IMR-90 (cell line): ENCODE measurements at regions not wholly inside any gene's neighbourhood (a gene's known extent, or its start where the extent isn't known, plus 50 kb on each side); places are given as distances from the start of the nearest gene placed in this dataset.

Source experiments
- ATAC-seq: fragments of 200-7000 bp; cut with Tn5 transposase; 2 replicates; pipeline ENCODE4 v1.9.1; 2020; ENCODE audit warnings: low read depth, mild to moderate bottlenecking, moderate library complexity
- BruUV-seq: library from RNA; stranded (reverse); fragments of 400-500 nt; replicated peaks from 2 replicates; lab custom pipeline; 2021; lab: Mats Ljungman, UMichigan
- CTCF ChIA-PET: fragments of 300-600 bp; formaldehyde crosslinking; extraction: SDS; loops from one replicate; lab custom pipeline; 2021; ENCODE audit warnings: antibody characterized with exemption; lab: Yijun Ruan, JAX
- POLR2A ChIA-PET: fragments of 300-600 bp; sonication (Branson Sonifier 250); formaldehyde crosslinking; loops from one replicate; lab custom pipeline; 2022; ENCODE audit warnings: antibody characterized with exemption; ENCODE audit not compliant: unreplicated experiment; lab: Charles Lee
- DNase-seq: peaks from one replicate; pipeline ENCODE4 v3.0.0; 2013
- H2AFZ ChIP-seq: replicated peaks from 2 replicates; pipeline ENCODE3; 2013; ENCODE audit warnings: low read length, mild to moderate bottlenecking; ENCODE audit not compliant: poor library complexity
- H2AK5ac ChIP-seq: 2 replicates; pipeline ENCODE4 v1.6.1; 2013; ENCODE audit warnings: low read depth, low read length, inconsistent platforms
- H2AK9ac ChIP-seq: replicated peaks from 2 replicates; pipeline ENCODE3; 2013; ENCODE audit warnings: mild to moderate bottlenecking, low read depth, low read length, moderate library complexity; ENCODE audit not compliant: poor library complexity
- H2BK120ac ChIP-seq: 2 replicates; pipeline ENCODE4 v1.6.1; 2013; ENCODE audit warnings: low read depth, low read length, inconsistent platforms
- H2BK15ac ChIP-seq: 3 replicates; pipeline ENCODE4 v1.6.1; 2013; ENCODE audit warnings: low read depth, low read length, inconsistent platforms
- H2BK20ac ChIP-seq: 2 replicates; pipeline ENCODE4 v1.6.1; 2013; ENCODE audit warnings: low read depth, mild to moderate bottlenecking, inconsistent platforms, low read length, moderate library complexity
- H2BK5ac ChIP-seq: 2 replicates; pipeline ENCODE4 v1.6.1; 2013; ENCODE audit warnings: mild to moderate bottlenecking, low read depth, low read length, inconsistent platforms; ENCODE audit not compliant: poor library complexity, severe bottlenecking
- H3K14ac ChIP-seq: replicated peaks from 2 replicates; pipeline ENCODE4 v1.6.1; 2013; ENCODE audit warnings: low read depth, low read length, inconsistent platforms
- H3K18ac ChIP-seq: 2 replicates; pipeline ENCODE4 v1.6.1; 2013; ENCODE audit warnings: low read depth, low read length, control low read depth
- H3K23ac ChIP-seq: 2 replicates; pipeline ENCODE4 v1.6.1; 2013; ENCODE audit warnings: low read depth, low read length, inconsistent platforms
- H3K27ac ChIP-seq: 2 replicates; pipeline ENCODE4 v1.5.1; 2013; ENCODE audit warnings: mild to moderate bottlenecking, control low read depth, low read length; ENCODE audit not compliant: insufficient read depth
- H3K27me3 ChIP-seq: 2 replicates; pipeline ENCODE4 v1.6.1; 2013; ENCODE audit warnings: low read length; ENCODE audit not compliant: control insufficient read depth, insufficient read depth
- H3K36me3 ChIP-seq: 2 replicates; pipeline ENCODE4 v1.6.1; 2013; ENCODE audit warnings: low read length, mixed read lengths; ENCODE audit not compliant: control insufficient read depth, insufficient read depth
- H3K4ac ChIP-seq: 2 replicates; pipeline ENCODE4 v1.6.1; 2013; ENCODE audit warnings: low read depth, low read length, inconsistent platforms
- H3K4me1 ChIP-seq: 2 replicates; pipeline ENCODE4 v1.6.1; 2013; ENCODE audit warnings: low read length, mixed read lengths; ENCODE audit not compliant: control insufficient read depth, insufficient read depth
- H3K4me2 ChIP-seq: 2 replicates; pipeline ENCODE4 v1.6.1; 2013; ENCODE audit warnings: low read depth, mild to moderate bottlenecking, control low read depth, low read length, moderate library complexity
- H3K4me3 ChIP-seq: 2 replicates; pipeline ENCODE4 v1.5.1; 2013; ENCODE audit warnings: low read depth, mild to moderate bottlenecking, control low read depth, low read length, moderate library complexity; ENCODE audit not compliant: insufficient read depth
- H3K56ac ChIP-seq: 2 replicates; pipeline ENCODE4 v1.6.1; 2013; ENCODE audit warnings: low read length, inconsistent platforms; ENCODE audit not compliant: insufficient read depth; ENCODE audit errors: extremely low read depth
- H3K79me1 ChIP-seq, 2 experiments: 2 replicates each; pipeline ENCODE4 v1.6.1; 2013; ENCODE audit warnings: low read length in 2 of 2, inconsistent platforms in 1 of 2, low read depth in 1 of 2
- H3K9ac ChIP-seq: 2 replicates; pipeline ENCODE4 v1.6.1; 2013; ENCODE audit warnings: low read depth, low read length, control low read depth
- H3K9me1 ChIP-seq: 2 replicates; pipeline ENCODE4 v1.6.1; 2013; ENCODE audit warnings: low read length, inconsistent platforms; ENCODE audit not compliant: insufficient read depth
- H3K9me3 ChIP-seq: 2 replicates; pipeline ENCODE4 v1.6.1; 2013; ENCODE audit warnings: low read length; ENCODE audit not compliant: control insufficient read depth, insufficient read depth
- H4K20me1 ChIP-seq: 2 replicates; pipeline ENCODE4 v1.6.1; 2013; ENCODE audit warnings: low read length, inconsistent platforms; ENCODE audit not compliant: insufficient read depth
- H4K5ac ChIP-seq: 2 replicates; pipeline ENCODE4 v1.6.1; 2013; ENCODE audit warnings: mild to moderate bottlenecking, low read depth, low read length, control low read depth
- H4K8ac ChIP-seq, 2 experiments: 2 replicates each; pipeline ENCODE4 v1.6.1; 2013; ENCODE audit warnings: low read depth in 2 of 2, low read length in 2 of 2, control low read depth in 1 of 2, inconsistent platforms in 1 of 2
- H4K91ac ChIP-seq: 2 replicates; pipeline ENCODE4 v1.6.1; 2013; ENCODE audit warnings: low read depth, low read length, inconsistent platforms; ENCODE audit not compliant: insufficient read depth
- BHLHE40 ChIP-seq: fragments of 150-350 bp; IDR thresholded peaks from 2 replicates; pipeline ENCODE4 v1.6.1; 2016; ENCODE audit warnings: mild to moderate bottlenecking, low read depth, low read length
- CEBPB ChIP-seq: IDR thresholded peaks from 2 replicates; pipeline ENCODE4 v1.6.1; 2012; ENCODE audit warnings: low read depth, low read length, improper control_type of control experiment
- CHD1 ChIP-seq: IDR thresholded peaks from 2 replicates; pipeline ENCODE4 v1.6.1; 2012; ENCODE audit warnings: low read depth, low read length, improper control_type of control experiment
- CTCF ChIP-seq: conservative IDR thresholded peaks from 2 replicates; pipeline ENCODE4 v1.5.1; 2012; ENCODE audit warnings: mild to moderate bottlenecking, low read depth, low read length, improper control_type of control experiment
- ELK1 ChIP-seq: fragments of 150-350 bp; IDR thresholded peaks from 2 replicates; pipeline ENCODE4 v1.6.1; 2016; ENCODE audit warnings: low read depth, mild to moderate bottlenecking, low read length, moderate library complexity, borderline replicate concordance
- FOS ChIP-seq: fragments of 150-350 bp; IDR thresholded peaks from 2 replicates; pipeline ENCODE4 v1.6.1; 2016; ENCODE audit warnings: low read depth, low read length
- NFE2L2 ChIP-seq: fragments of 150-350 bp; IDR thresholded peaks from 2 replicates; pipeline ENCODE4 v1.6.1; 2016; ENCODE audit warnings: low read depth, mild to moderate bottlenecking, low read length
- RAD21 ChIP-seq: IDR thresholded peaks from 2 replicates; pipeline ENCODE4 v1.6.1; 2012; ENCODE audit warnings: low read length, improper control_type of control experiment
- USF2 ChIP-seq: fragments of 150-350 bp; IDR thresholded peaks from 2 replicates; pipeline ENCODE4 v1.6.1; 2017; ENCODE audit warnings: mild to moderate bottlenecking, antibody characterized with exemption, low read length, low read depth
- WGBS, 2 experiments: methylation state at CpG; one replicate each; pipeline versions ENCODE4 v1.1.5 to v1.1.7; 2013; ENCODE audit warnings: missing lambda C conversion rate in 2 of 2; ENCODE audit not compliant: insufficient read length in 1 of 2; ENCODE audit errors: extremely low coverage in 2 of 2; 5-methylcytosine and 5-hydroxymethylcytosine counted together
- dilution Hi-C: fragments of 300-500 bp; cut with HindIII; formaldehyde crosslinking; loops from one replicate; pipeline ENCODE4 v1.14.3; 2018; ENCODE audit warnings: low sequenced_read_pairs; ENCODE audit not compliant: unreplicated experiment
- in situ Hi-C: fragments of 300-500 bp; cut with MboI; formaldehyde crosslinking; loops from 3 replicates; pipeline ENCODE4 v1.14.3; 2019; ENCODE audit warnings: low sequenced_read_pairs, inconsistent platforms, mixed read lengths
- intact Hi-C: fragments of 100-400 bp; cut with micrococcal nuclease; formaldehyde crosslinking; loops from 2 replicates; pipeline ENCODE4 v1.10.0; 2022

GRCh38 chr10:83089335-83089734 is 1050.0 kb upstream of the GHITM start:
- TF ChIP-seq RAD21 (no peak), CHD1 (no peak), FOS (no peak), USF2 (no peak), ELK1 (no peak), CEBPB (no peak), BHLHE40 (no peak), NFE2L2 (no peak), CTCF (no peak)
- in situ Hi-C loops, result no loop called here

More at GRCh38 chr10:83089335-83089734, 1050.0 kb upstream of the GHITM start:
- H3K27me3 ChIP-seq, result no peaks in the 10 kb centered on the region
- H4K5ac ChIP-seq, result no peak overlapping the region
- no CpG with 5 or more reads among the region's 3 CpGs for WGBS, 2 experiments
- H3K9me3 ChIP-seq, result peaks cover 8% of the 10 kb centered on the region; the same call in 1 of the 2 replicates
- no peak overlapping the region for H3K56ac ChIP-seq
- no peak overlapping the region for H2BK20ac ChIP-seq
- H2BK5ac ChIP-seq, result no peak overlapping the region
- H3K9me1 ChIP-seq, result no peaks in the 10 kb centered on the region
- H3K18ac ChIP-seq, result no peak overlapping the region
- no peaks in the 10 kb centered on the region for H3K4me1 ChIP-seq
- H3K4me2 ChIP-seq, result no peak overlapping the region
- H3K4me3 ChIP-seq, result no peak overlapping the region
- no peak overlapping the region for H2AFZ ChIP-seq
- H3K4ac ChIP-seq, result no peak overlapping the region
- ChIA-PET CTCF (no interaction called here), POLR2A (no interaction called here)
- no peak overlapping the region for H2AK9ac ChIP-seq
- dilution Hi-C loops (no loop called here), intact Hi-C loops (no loop called here)
- BruUV-seq, result no TSS peak
- no peak overlapping the region for H4K8ac ChIP-seq
- DNase-seq, result no peak
- no peak overlapping the region for H3K9ac ChIP-seq
- H3K27ac ChIP-seq, result no peak overlapping the region
- no peaks in the 10 kb centered on the region for H3K36me3 ChIP-seq
- H2AK5ac ChIP-seq, result no peak overlapping the region
- H3K14ac ChIP-seq, result no peak overlapping the region
- no peaks in the 10 kb centered on the region for H3K79me1 ChIP-seq
- H4K91ac ChIP-seq, result no peak overlapping the region
- no peak for ATAC-seq
- no peak overlapping the region for H2BK15ac ChIP-seq
- no peak overlapping the region for H2BK120ac ChIP-seq
- H4K20me1 ChIP-seq, result no peaks in the 10 kb centered on the region
- H3K23ac ChIP-seq, result no peak overlapping the region
